HG03460 (cell line): ENCODE measurements at regions not wholly inside any gene's neighbourhood (a gene's known extent, or its start where the extent isn't known, plus 50 kb on each side); places are given as distances from the start of the nearest gene placed in this dataset.
"Not testable (repeated sequence)": the region's sequence is repeated elsewhere in the genome, so short reads cannot be mapped to it uniquely, and the experiment has no call there.

Source experiments
- ATAC-seq: cut with Tn5 transposase; IDR thresholded peaks from one replicate; pipeline ENCODE4 v1.9.1; 2021; ENCODE audit not compliant: unreplicated experiment

DNA sequence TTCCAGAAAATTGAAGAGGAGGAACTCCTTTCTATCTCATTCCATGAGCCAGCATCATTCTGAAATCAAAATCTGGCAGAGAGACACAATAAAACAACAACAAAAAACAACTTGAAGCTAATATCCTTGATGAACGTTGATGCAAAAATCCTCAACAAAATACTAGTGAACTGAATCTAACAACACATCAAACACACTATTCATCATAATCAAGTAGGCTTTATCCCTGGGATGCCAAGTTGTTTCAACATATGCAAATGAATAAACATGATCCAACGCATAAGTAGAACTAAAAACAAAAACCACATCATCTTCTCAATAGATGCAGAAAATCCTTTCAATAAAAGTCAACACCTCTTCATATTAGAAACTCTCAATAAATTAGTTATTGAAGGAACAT lies 335.3 kb upstream of the BRINP3 start:
- ATAC-seq = no peak

DNA sequence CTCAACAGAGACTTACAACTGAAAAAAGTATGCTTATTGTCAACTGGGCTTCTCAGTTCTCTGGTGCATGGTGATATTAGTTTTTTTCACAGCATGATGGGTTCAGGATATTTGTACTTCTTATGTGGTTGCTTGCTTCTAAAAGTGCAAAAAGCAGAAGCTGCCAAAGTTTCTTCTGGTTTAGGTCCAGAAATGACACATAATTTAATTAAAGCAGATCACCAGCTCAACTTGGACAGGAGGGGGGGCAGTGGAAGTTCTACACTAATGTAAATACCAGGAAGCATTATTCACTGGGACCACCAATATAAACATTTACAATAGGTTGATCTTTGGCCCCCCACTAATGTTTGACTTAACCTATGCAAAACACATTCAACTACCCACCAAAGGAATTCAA lies 354.8 kb upstream of the BRINP3 start:
- no peak for ATAC-seq

DNA sequence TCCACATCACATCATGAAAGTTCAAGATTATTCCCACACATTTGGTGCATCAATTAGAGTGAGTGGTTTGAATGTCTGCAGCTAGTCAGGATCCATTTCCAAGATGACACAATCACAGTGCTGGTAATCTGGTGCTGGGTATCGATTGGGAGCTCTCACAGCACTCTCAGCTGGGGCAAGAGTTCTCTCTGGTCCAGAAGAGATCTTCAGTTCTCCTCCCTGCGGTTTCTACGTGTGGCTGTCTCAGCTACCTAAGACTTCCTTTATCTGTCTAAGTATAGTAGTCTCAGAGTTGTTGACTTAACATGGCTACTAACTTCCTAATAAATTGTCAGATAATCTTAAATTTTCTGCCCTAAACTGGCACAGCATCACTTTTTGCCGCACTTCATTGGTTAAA lies 358.0 kb upstream of the BRINP3 start:
- ATAC-seq = no peak

DNA sequence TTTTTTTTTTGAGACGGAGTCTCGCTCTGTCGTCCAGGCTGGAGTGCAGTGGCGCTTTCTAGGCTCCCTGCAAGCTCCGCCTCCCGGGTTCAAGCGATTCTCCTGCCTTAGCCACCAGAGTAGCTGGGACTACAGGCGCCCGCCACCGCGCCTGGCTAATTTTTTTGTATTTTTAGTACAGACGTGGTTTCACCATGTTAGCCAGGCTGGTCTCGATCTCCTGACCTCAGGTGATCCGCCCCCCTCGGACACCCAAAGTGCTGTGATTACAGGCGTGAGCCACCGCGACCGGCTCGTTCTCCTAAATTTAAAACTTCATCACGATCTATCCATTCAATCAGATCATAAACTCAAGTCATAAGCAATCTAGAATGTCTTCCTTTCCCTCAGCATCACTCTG lies 359.5 kb upstream of the BRINP3 start:
- ATAC-seq = not testable (repeated sequence)

DNA sequence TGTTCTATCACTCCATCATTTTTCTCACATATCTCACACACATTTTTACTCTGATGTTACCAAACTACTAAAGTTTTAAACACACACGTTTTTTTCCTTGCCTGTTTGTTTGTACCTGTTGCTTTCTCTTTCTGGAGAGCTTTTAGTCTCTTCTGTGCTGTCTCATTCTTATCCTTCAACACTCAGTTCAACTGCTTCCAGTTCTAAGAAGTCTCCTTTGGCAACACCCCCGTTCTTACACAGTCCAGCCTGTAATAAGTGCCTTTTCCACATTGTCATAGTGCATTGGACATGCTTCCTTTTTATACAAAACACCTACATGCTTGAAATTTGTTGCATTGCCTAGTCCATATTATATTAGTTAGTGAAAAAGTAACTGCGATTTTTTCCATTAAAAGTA lies 360.2 kb upstream of the BRINP3 start:
- ATAC-seq = no peak

DNA sequence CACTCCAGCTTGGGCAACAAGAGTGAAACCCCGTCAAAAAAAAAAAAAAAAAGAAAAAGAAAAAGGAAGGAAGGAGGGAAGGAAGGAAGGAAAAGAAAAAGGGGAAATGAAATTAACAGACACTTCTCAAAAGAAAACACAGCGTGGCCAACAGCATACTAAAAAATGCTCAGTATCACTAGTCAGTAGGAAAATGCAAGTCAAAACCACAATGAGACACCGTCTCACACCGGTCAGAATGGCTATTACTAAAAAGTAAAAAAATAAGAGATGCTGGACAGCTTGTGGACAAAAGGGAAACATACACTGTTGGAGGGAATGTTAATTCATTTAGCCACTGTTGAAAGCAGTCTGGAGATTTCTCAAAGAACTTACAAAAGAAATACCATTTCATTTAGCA lies 369.5 kb upstream of the BRINP3 start:
- no peak for ATAC-seq

DNA sequence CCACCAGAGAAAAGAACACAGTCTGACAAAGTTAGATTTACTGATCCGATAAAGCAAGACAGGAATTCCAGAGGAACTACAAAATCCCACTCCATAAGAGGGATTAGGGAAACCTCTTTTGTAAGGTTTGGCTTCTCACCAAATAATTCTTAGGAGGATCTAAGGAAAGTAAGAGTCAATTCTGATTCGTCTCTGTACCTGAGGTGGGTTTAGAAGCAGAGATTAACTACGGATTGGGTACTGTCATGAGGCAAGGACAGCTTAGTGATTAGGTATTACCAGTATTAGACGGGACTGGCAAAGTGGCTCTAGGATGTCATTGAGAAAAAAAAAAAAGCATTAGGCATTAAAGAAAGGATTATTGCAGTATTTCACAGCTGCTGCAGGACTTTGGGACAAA lies 371.7 kb upstream of the BRINP3 start:
- no peak for ATAC-seq

DNA sequence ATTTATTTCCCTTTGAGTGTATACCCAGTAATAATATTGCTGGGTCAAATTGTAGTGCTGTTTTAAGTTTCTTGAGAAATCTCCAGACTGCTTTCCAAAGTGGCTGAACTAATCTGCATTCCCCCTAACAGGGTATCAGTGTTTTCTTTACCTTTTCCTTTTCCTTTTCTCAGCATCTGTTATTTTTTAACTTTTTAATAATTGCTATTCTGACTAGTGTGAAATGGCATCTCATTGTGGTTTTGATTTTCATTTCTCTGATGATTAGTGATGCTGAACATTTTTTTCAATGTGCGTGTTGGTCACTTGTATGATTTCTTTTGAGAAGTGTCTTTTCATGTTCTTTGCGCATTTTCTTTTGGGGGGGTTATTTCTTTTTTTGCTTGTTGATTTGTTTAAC lies 374.9 kb upstream of the BRINP3 start:
- no peak for ATAC-seq

DNA sequence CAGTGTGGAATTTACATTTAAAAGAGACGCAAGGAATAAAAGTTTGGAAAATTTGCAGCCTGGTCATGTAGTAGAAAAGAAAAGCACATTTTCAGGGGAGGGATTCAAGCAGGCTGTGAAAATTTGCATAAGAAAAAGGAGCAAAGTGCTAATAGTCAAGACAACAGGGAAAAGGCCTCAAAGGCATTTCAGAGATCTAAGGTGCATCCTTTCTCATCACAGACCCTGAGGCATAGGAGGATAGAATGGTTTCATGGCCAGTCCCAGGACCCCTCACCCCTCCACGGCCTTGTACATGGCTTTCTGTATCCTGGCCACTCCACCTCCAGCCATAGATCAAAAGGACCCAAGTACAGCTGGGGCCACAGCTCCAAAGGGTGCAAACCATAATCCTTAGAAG lies 380.5 kb upstream of the BRINP3 start:
- no peak for ATAC-seq

DNA sequence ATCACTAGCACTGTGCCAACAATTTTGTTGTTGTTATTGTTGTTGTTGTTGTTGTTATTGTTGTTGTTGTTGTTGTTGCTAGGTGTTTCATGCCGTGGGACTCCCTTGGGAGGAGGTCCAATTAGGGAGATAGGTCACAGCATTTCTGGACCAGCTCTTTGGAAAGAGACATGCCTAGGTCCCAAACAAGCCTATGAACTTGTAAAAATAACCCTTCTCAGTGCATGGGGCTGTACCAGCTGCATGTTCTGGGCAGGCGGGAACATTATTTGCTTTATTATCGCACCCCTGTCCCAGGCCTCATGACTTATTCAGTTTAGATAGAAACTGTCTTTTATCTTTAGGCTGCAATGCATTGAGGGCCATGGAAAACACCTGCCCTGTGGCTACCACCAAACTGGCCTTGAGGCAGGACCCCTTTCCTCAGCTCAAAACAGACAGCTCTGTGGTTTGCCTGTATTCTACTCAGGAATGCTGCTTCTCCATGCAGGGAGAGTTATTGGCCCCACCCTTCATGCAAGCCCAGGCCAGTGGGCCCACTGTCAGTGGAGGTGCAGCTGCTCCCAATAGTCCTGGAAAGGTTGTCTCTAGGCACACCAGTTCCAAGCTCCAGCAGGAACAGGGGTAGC lies 386.5 kb upstream of the BRINP3 start:
- no peak for ATAC-seq

DNA sequence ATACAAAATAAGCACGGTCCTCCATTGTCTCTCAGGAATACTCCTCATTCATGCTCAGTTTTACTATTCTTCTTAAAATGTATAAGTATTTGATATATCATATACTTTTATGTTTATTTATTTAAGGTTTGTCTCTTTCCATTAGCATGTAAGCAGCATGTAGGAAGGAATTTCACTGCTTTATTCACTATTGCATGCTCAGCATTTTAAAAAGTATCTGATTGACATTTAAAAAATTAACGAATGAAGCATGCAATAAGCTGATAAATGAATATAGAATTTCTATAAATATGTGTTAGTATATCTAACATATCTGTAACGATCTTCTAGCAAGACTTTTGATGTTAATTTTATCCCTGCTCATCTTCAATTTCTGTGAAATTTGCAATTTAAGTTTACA lies 402.7 kb upstream of the BRINP3 start:
- ATAC-seq = no peak

DNA sequence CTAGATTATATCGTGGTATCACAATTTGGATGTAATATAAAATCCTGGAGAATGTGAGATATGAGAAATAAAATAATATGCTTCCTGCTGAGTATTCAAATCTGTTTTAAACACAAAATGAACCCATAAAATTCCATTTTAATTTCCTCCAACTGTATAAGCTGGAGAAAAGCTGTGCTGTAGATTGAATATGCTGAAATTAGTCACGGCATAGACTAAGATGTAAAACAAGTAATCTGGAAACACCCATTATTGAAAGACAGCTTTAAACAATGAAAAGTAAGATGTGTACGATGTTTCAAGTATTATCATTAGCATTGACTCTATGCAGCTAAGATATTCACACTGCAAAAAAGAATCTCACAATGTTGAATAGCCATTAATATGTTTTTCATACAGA lies 403.4 kb upstream of the BRINP3 start:
- no peak for ATAC-seq

DNA sequence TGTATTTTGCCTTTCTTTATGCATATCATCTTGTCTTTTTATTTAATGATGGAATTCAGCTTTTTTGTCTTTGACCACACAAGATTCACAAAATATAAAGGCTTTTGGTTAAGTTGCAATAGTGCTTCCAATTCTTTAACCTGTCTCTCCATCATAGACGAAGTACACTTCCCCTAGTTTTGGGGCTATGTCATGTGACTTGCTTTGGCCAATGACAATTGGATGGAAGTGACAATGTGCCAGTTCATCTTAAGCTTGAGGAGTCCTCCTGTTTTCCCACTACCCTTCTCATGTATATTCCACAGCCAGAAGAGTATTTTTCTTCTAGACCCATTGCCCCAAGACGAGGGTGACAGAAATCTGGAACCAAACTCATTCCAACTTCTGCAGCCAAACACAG lies 419.6 kb upstream of the BRINP3 start:
- ATAC-seq = no peak

DNA sequence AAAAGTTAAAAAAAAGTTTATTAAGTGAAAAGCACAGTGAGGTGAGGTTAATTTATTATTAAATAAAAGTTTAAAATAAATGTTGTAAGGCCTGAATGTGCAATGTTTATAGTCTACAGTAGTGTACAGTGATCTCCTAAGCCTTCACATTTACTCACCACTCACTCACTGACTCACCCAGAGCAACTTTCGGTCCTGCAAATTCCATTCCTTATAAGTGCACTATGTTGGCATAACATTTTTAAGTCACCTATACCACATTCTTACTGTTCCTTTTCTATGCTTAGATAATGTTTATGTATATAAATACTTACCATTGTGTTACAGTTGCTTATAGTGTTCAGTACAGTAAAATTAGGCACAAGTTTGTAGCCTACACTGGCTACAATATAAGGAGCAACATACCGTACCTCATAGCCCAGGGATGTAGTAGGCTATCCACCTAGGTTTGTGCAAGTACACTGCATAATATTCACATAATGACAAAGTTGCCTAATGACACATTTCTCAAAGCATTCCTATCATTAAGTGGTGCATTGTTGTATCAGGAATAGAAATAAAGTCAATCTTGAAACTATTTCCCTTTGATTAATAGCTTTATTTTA lies 426.5 kb upstream of the BRINP3 start:
- ATAC-seq = no peak

DNA sequence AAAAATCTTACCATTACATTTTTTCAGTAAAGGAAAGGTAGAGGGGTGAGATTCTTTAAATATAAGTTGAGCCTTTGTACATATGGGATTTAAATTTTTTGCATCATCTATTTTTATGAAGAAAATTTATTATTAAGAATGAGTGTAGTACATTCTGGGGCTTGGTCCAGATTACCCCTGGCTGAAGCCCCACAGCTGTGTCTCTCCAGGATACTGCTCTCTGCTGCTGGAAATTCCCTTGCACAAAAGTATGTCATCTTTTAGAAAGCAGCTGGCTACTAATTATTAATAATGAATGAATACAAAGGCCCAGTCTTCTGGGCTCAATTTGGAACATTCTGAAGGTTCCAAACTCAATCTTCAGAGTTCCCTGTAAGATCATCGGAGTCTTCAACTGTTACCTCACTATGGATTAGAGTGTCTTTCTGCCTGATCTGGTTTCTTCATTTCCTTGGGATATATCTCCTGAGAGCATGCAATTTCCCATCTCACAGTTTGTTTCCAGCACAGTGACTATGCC lies 428.6 kb upstream of the BRINP3 start:
- ATAC-seq = no peak

DNA sequence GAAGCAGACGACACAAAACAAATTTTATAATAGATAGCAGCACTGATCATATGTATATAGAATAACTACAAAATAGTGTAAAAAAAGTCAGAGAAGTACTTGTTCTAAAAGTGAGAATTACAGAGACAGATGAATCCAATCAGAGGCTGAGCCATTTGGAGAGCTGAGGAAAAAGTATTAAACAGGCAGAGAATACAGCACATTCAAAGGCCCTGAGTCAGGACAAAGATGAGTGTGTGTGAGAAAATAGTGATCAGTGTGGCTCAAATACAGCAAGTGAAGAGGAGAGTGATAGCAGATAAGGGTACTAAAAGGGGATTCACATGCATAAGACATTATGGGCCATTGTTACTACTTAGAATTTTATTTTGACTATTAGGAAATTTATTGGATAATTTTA lies 430.6 kb upstream of the BRINP3 start:
- no peak for ATAC-seq

DNA sequence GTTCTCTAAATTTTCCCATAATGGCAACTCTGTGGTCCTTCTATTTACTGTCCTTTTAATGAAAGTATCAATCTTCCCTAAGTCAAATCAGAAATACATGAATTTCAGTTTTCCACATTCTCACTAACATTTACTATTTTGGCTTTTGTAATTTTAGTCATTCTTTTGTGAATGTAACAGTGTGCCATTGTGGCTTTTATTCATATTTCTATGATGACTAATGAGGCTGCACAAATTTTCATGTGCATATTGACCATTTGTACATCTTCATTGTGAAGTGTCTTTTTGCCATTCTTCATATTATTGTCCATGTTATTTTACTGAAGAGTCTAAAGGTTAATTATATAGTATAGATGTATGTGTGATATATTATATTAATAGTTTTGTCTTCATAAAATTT lies 431.0 kb upstream of the BRINP3 start:
- no peak for ATAC-seq

DNA sequence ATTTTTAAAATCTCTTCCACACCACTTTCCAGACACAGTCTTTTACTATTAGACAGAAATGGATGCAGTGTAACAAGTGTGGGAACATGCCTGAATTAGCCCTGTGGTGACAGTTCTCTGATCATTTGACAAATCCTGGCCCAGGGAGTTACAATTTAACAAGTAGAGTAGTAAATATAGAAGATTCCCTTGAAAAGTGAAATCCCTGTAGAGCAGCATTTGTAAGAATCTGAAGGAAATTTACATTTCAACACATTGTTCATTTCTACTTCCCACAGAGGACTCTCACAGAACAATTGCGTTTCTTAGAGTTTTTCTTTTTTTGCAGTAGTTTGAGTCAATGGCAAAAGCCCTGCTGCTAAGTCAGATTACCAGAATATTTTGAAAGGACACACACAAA lies 458.3 kb upstream of the BRINP3 start:
- no peak for ATAC-seq

DNA sequence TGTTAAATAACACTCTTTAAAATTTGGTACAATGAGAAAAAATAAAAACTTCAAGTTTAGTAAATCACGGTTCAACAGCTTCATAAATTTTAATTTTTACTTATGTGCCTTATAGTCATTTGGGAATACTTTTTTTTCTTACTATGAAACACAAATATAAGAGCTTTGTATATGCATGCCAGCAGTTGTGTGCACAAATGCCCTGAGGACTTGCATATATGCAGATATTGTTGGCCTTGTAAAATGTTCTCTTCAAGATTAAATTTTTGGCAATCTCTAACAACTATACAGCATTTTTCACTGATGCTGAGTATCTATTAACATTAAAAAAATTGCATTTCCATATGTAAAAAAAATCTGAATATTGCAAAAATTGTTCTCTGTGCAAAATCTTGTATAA lies 458.7 kb upstream of the BRINP3 start:
- no peak for ATAC-seq

DNA sequence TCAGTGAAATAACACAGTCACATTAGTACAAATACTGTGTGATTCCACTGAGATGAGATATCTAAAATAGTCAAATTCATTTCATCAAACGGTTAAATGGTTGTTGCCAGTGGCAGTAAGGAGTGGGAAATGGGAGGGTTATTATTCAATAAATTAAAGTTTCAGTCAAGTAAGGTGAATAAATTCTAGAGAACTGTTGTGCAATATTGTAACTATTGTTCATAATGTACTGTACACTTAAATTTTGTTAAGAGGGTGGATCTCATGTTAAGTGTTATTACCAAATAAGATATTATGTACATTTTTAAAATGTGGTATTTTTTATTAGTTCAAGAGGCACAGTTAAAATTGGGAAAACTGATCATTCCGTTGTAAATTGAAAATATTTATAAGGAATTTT lies 463.3 kb upstream of the BRINP3 start:
- ATAC-seq = no peak

DNA sequence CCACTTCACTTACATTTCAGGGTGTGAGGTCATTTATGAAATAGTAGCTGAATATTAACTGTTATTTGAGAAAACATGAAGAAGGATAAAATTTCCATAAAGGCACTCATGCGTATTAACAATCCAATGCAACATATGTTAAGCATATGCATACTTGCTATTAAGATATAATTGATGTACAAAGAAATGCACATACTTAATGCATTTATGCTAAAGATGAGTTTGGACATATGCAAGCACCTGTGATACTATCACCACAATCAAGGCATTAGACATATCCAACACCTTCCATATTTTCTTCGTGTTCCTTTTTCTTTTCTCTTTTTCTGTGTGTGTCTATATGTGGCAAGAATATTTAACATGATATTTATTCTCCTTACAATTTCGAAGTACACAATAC lies 464.8 kb upstream of the BRINP3 start:
- ATAC-seq = no peak

DNA sequence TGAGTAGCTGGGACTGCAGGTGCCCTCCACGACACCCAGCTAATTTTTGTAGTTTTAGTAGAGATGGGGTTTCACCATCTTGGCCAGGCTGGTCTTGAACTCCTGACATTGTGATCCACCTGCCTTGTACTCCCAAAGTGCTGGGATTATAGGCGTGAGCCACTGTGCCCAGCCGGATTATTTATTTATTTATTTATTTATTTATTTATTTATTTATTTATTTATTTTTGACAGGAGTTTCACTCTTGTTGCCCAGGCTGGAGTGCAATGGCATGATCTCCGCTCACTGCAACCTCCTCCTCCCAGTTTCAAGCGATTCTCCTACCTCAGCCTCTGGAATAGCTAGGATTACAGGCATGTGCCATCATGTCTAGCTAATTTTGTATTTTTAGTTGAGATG lies 466.1 kb upstream of the BRINP3 start:
- not testable (repeated sequence) for ATAC-seq

DNA sequence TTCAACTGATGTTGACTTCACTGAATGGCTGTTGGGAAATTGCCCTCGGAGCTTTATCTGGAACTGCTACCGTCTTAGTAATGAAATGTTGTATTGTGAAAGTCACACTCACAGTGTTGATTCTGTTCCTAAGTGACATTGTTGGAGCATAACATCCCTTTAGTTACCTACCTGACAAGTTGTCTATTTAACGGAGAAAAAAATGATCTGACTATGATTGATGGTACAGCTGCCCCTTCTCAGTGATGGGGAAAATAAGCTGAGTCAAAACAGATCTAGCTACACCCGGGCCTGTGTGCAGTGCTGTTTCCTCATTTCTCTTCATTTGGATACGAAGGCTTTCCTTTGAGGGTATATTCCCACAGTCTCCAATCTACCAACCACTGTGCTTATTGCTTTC lies 472.3 kb upstream of the BRINP3 start:
- no peak for ATAC-seq
